GM23338 (cell line): ENCODE measurements at regions not wholly inside any gene's neighbourhood (a gene's known extent, or its start where the extent isn't known, plus 50 kb on each side); places are given as distances from the start of the nearest gene placed in this dataset.

Experiments
- ATAC-seq: fragments of 200-7000 bp; cut with Tn5 transposase; 3 replicates; pipeline ENCODE4 v1.9.1; 2020
- DNase-seq: peaks from one replicate; pipeline ENCODE4 v3.0.0-alpha.2; 2015; ENCODE audit warnings: low spot score
- H2AFZ ChIP-seq: fragments of 200-600 bp; sonication (generic); 2 replicates; pipeline ENCODE4 v1.8.0; 2016; ENCODE audit warnings: antibody characterized with exemption, mild to moderate bottlenecking, moderate library complexity
- H3F3A ChIP-seq: fragments of 200-600 bp; sonication (generic); replicated peaks from 2 replicates; pipeline ENCODE4 v1.8.0; 2017; ENCODE audit warnings: antibody characterized with exemption, mixed run types, low read depth
- H3K27ac ChIP-seq: fragments of 200-600 bp; sonication (generic); 2 replicates; pipeline ENCODE4 v1.6.1; 2016; ENCODE audit warnings: low read depth
- H3K27me3 ChIP-seq: fragments of 200-600 bp; sonication (generic); 2 replicates; pipeline ENCODE4 v1.8.0; 2016; ENCODE audit warnings: mild to moderate bottlenecking, mixed run types, moderate library complexity; ENCODE audit not compliant: insufficient read depth
- H3K36me3 ChIP-seq: fragments of 200-600 bp; sonication (generic); 2 replicates; pipeline ENCODE4 v1.8.0; 2016; ENCODE audit warnings: mild to moderate bottlenecking; ENCODE audit not compliant: insufficient read depth
- H3K4me1 ChIP-seq: fragments of 200-600 bp; sonication (generic); 2 replicates; pipeline ENCODE4 v1.8.0; 2016; ENCODE audit warnings: mild to moderate bottlenecking, moderate library complexity; ENCODE audit not compliant: insufficient read depth
- H3K4me2 ChIP-seq: fragments of 200-600 bp; sonication (generic); 2 replicates; pipeline ENCODE4 v1.7.1; 2017; ENCODE audit warnings: mixed run types
- H3K4me3 ChIP-seq: fragments of 200-600 bp; sonication (generic); 2 replicates; pipeline ENCODE4 v1.6.1; 2016; ENCODE audit warnings: mixed run types
- H3K79me2 ChIP-seq: fragments of 200-600 bp; sonication (generic); replicated peaks from 2 replicates; pipeline ENCODE4 v1.8.0; 2017; ENCODE audit warnings: mild to moderate bottlenecking; ENCODE audit not compliant: insufficient read depth
- H3K9me2 ChIP-seq: fragments of 200-600 bp; sonication (generic); 2 replicates; pipeline ENCODE4 v1.8.0; 2017; ENCODE audit not compliant: insufficient read depth
- H4K20me1 ChIP-seq: fragments of 200-600 bp; sonication (generic); replicated peaks from 2 replicates; pipeline ENCODE4 v1.8.0; 2017; ENCODE audit warnings: mild to moderate bottlenecking; ENCODE audit not compliant: insufficient read depth
- H3K27ac Mint-ChIP-seq: 2 replicates; pipeline ENCODE4 v1.8.0; 2020; ENCODE audit warnings: inconsistent platforms, mild to moderate bottlenecking, moderate library complexity, mixed read lengths
- H3K27me3 Mint-ChIP-seq: 3 replicates; pipeline ENCODE4 v1.8.0; 2022; ENCODE audit warnings: low read depth, mild to moderate bottlenecking, moderate library complexity, mixed read lengths, inconsistent platforms; ENCODE audit not compliant: insufficient read depth, poor library complexity
- H3K36me3 Mint-ChIP-seq: 3 replicates; pipeline ENCODE4 v1.8.0; 2021; ENCODE audit warnings: low read depth, mild to moderate bottlenecking, inconsistent platforms, moderate library complexity, mixed read lengths
- H3K4me1 Mint-ChIP-seq: 3 replicates; pipeline ENCODE4 v1.8.0; 2020; ENCODE audit warnings: mild to moderate bottlenecking, inconsistent platforms, mixed read lengths
- H3K4me3 Mint-ChIP-seq: 3 replicates; pipeline ENCODE4 v1.8.0; 2021; ENCODE audit warnings: moderate library complexity, mild to moderate bottlenecking, inconsistent platforms, mixed read lengths
- H3K9me3 Mint-ChIP-seq: 3 replicates; pipeline ENCODE4 v1.8.0; 2020; ENCODE audit warnings: moderate library complexity, mild to moderate bottlenecking, inconsistent platforms, mixed read lengths
- CREB1 ChIP-seq: fragments of 250-450 bp; sonication (Bioruptor Pico); IDR thresholded peaks from 2 replicates; pipeline ENCODE4 v1.5.0; 2020; ENCODE audit warnings: low read depth, mild to moderate bottlenecking, moderate library complexity
- CTCF ChIP-seq, 2 experiments: fragments of 200-600 bp in 1 of 2; sonication (generic) in 1 of 2; conservative IDR thresholded peaks; 2 replicates each; pipeline versions ENCODE4 v1.5.1 to v1.6.1; 2016 to 2017; ENCODE audit warnings: antibody characterized with exemption in 2 of 2, low read depth in 2 of 2, mild to moderate bottlenecking in 2 of 2, moderate library complexity in 1 of 2
- ETS1 ChIP-seq: IDR thresholded peaks from 2 replicates; pipeline ENCODE4 v1.6.1; 2016; ENCODE audit warnings: antibody characterized with exemption
- EZH2 ChIP-seq: fragments of 200-600 bp; sonication (generic); IDR thresholded peaks from one replicate; pipeline ENCODE4 v1.8.0; 2017; ENCODE audit warnings: antibody characterized with exemption, mild to moderate bottlenecking, low read depth; ENCODE audit not compliant: unreplicated experiment
- EZH2phosphoT487 ChIP-seq: fragments of 200-600 bp; sonication (generic); IDR thresholded peaks from one replicate; pipeline ENCODE4 v1.8.1; 2018; ENCODE audit warnings: antibody characterized with exemption; ENCODE audit not compliant: unreplicated experiment
- JUNB ChIP-seq: IDR thresholded peaks from one replicate; pipeline ENCODE4 v1.6.1; 2016; ENCODE audit warnings: antibody characterized with exemption; ENCODE audit not compliant: unreplicated experiment
- NANOG ChIP-seq: IDR thresholded peaks from 2 replicates; pipeline ENCODE4 v1.6.1; 2016; ENCODE audit warnings: antibody characterized with exemption, borderline replicate concordance
- POLR2AphosphoS5 ChIP-seq: IDR thresholded peaks from 2 replicates; pipeline ENCODE4 v1.6.1; 2016; ENCODE audit warnings: antibody characterized with exemption, low read depth
- REST ChIP-seq: IDR thresholded peaks from one replicate; pipeline ENCODE4 v1.6.1; 2018; ENCODE audit warnings: antibody characterized with exemption; ENCODE audit not compliant: unreplicated experiment
- STAT1 ChIP-seq: IDR thresholded peaks from one replicate; pipeline ENCODE4 v1.6.1; 2016; ENCODE audit warnings: antibody characterized with exemption; ENCODE audit not compliant: unreplicated experiment
- ZNF114 ChIP-seq: fragments of 250-450 bp; sonication (Bioruptor Pico); IDR thresholded peaks from 2 replicates; pipeline ENCODE4 v1.5.0; 2020; ENCODE audit warnings: mild to moderate bottlenecking, moderate library complexity
- ZNF331 ChIP-seq: fragments of 250-450 bp; sonication (Bioruptor Pico); IDR thresholded peaks from 2 replicates; pipeline ENCODE4 v1.5.0; 2020; ENCODE audit warnings: low read depth, mild to moderate bottlenecking, moderate library complexity
- ZNF462 ChIP-seq: fragments of 250-450 bp; sonication (Bioruptor Pico); IDR thresholded peaks from 2 replicates; pipeline ENCODE4 v1.5.0; 2020; ENCODE audit warnings: mild to moderate bottlenecking, moderate library complexity

- H3K4me3 Mint-ChIP-seq: no peak overlapping the region
- Histone ChIP-seq H4K20me1 (no peaks in the 10 kb centered on the region), H3K4me3 (no peak overlapping the region), H3K9me2 (0 out of 2 replicates have a peak, but pooled peaks cover 4% of the 10 kb centered on the region), H3K4me2 (no peak overlapping the region), H3F3A (no peaks in the 10 kb centered on the region), H3K4me1 (no peaks in the 10 kb centered on the region), H3K79me2 (no peaks in the 10 kb centered on the region), H3K36me3 (no peaks in the 10 kb centered on the region), H3K27ac (no peak overlapping the region), H2AFZ (no peak overlapping the region), H3K27me3 (no peaks in the 10 kb centered on the region)
- no peaks in the 10 kb centered on the region for H3K36me3 Mint-ChIP-seq
- TF ChIP-seq CTCF (conservative IDR thresholded peaks at IDR 0.05; ENCODE audit: low read depth in 2 of 2) (no peak), NANOG (no peak), ZNF331 (no peak), ETS1 (no peak), POLR2AphosphoS5 (no peak), ZNF462 (CRISPR knock-in tag) (no peak), REST (no peak), CREB1 (CRISPR knock-in tag) (no peak), EZH2 (no peak), EZH2phosphoT487 (no peak), JUNB (no peak), ZNF114 (CRISPR knock-in tag) (no peak), STAT1 (no peak)
- no peak for ATAC-seq
- H3K27me3 Mint-ChIP-seq: no peaks in the 10 kb centered on the region
- DNase-seq: no peak
- H3K27ac Mint-ChIP-seq: no peak overlapping the region
- no peaks in the 10 kb centered on the region; the same call in 2 of the 3 replicates for H3K9me3 Mint-ChIP-seq
- H3K4me1 Mint-ChIP-seq: no peaks in the 10 kb centered on the region
Measured at GRCh38 chr14:38710881-38711280, 392.2 kb downstream of the SEC23A start.
